Lower leg skin (tissue), 4 donors: ENCODE measurements at regions not wholly inside any gene's neighbourhood (a gene's known extent, or its start where the extent isn't known, plus 50 kb on each side); places are given as distances from the start of the nearest gene placed in this dataset.

Source experiments
- DNase-seq, 2 donors: peaks; one replicate each; pipeline ENCODE4 v3.0.0-alpha.2; 2019; ENCODE audit warnings: low spot score in 2 of 2
- H3K4me3 ChIP-seq: fragments of 200-600 bp; sonication (generic); 2 replicates; pipeline ENCODE4 v1.5.1; 2017; ENCODE audit warnings: mild to moderate bottlenecking, low read depth; ENCODE audit not compliant: poor library complexity, severe bottlenecking
- CTCF ChIP-seq, 3 donors: fragments of 450-650 bp; IDR thresholded peaks; one replicate each; pipeline ENCODE4 v1.5.1; 2016; ENCODE audit warnings: antibody characterized with exemption in 3 of 3, mild to moderate bottlenecking in 3 of 3, moderate library complexity in 2 of 3
- POLR2A ChIP-seq, 2 donors: fragments of 450-650 bp; IDR thresholded peaks; one replicate each; pipeline ENCODE4 v1.6.1; 2016 to 2017; ENCODE audit warnings: antibody characterized with exemption in 2 of 2, mild to moderate bottlenecking in 1 of 2, moderate library complexity in 1 of 2
- WGBS, 2 donors: methylation state at CpG; one replicate each; pipeline ENCODE4 v1.1.5; 2018; 5-methylcytosine and 5-hydroxymethylcytosine counted together
- intact Hi-C: fragments of 100-400 bp; cut with DNase I; formaldehyde crosslinking; loops from one replicate; pipeline ENCODE4 v1.15.0; 2023; ENCODE audit warnings: low total_unique reads

GRCh38 chr11:44409558-44410236 lies 99.8 kb upstream of the ALX4 start:
- no peak for DNase-seq
- H3K4me3 ChIP-seq: no peak overlapping the region
- intact Hi-C loops: no loop called here
- 76 to 79% methylated on average over 9 of the region's 9 CpGs for WGBS, 2 donors
- TF ChIP-seq CTCF (IDR thresholded peaks at IDR 0.05): no peak
- TF ChIP-seq POLR2A (IDR thresholded peaks at IDR 0.05): no peak

DNA sequence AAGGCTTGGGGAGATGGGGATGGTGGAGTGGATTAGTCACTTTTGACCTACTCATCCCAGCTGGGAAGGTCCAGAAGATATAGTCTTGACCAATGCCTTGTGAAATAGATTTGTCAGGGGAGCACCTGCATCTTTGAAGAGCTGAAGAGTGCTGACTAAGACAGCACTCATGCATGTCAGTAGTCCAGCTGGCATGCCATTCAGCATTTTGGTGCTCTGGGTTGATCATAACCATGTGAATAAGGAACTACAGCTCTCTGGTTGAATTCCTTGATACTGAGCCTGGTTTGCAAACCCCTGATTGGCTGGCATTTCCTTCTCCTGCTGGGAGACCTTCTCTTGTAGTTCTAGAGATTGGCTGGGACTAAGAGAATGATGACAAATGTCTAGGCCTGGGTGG lies 106.8 kb upstream of the ALX4 start:
- DNase-seq: no peak

GRCh38 chr11:44417731-44418455 lies 108.0 kb upstream of the ALX4 start:
- H3K4me3 ChIP-seq: no peak overlapping the region
- 84 to 89% methylated on average over 7 of the region's 7 CpGs for WGBS, 2 donors
- intact Hi-C loops: no loop called here
- TF ChIP-seq CTCF (IDR thresholded peaks at IDR 0.05) (no peak), POLR2A (IDR thresholded peaks at IDR 0.05) (no peak)
- DNase-seq: no peak

More for the DNA sequence above, 106.8 kb upstream of the ALX4 start:
- H3K4me3 ChIP-seq: no peak overlapping the region
- no peak for TF ChIP-seq CTCF (IDR thresholded peaks at IDR 0.05)
- TF ChIP-seq POLR2A (IDR thresholded peaks at IDR 0.05): no peak
- intact Hi-C loops: no loop called here

GRCh38 chr11:44418456-44418830 lies 108.5 kb upstream of the ALX4 start:
- DNase-seq: no peak
- intact Hi-C loops: no loop called here
- no peak for TF ChIP-seq CTCF (IDR thresholded peaks at IDR 0.05)
- no peak for TF ChIP-seq POLR2A (IDR thresholded peaks at IDR 0.05)
- WGBS, 2 donors: 89 to 94% methylated on average over 7 of the region's 7 CpGs
- no peak overlapping the region for H3K4me3 ChIP-seq

DNA sequence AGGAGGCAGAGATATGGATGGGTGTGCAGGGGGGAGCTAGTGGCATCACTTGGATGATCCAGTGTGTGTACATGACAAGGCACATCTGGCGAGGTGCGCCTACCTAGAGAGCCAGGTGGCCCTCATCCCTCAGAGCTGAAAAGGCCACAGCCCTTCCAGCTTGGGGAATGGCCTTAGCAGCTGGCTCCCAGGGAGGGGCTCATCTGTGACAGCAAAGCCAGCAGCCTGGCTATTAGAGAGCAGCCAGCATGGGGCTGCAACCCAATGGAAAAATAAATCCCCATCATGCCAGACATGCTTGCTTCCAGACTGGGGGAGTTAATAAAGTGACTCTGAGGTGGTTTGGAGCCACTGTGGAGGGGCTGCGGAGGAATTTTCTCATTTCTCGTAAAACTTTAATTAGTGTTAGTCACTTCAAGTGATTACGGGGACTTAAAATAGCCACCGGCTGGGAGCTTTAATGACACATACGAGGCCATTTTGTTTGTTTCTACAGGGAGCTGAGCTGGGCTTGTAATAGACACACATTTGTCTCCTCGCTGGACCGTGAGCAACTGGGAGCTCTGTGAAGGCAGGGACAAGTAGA lies 111.2 kb upstream of the ALX4 start:
- H3K4me3 ChIP-seq: no peak overlapping the region
- DNase-seq: no peak
- 67 to 70% methylated on average over 9 of the region's 9 CpGs for WGBS, 2 donors
- intact Hi-C loops: no loop called here
- TF ChIP-seq POLR2A (IDR thresholded peaks at IDR 0.05) (no peak), CTCF (IDR thresholded peaks at IDR 0.05) (no peak)
